Astrocyte (in vitro differentiated cells and primary cell): ENCODE measurements at regions not wholly inside any gene's neighbourhood (a gene's known extent, or its start where the extent isn't known, plus 50 kb on each side); places are given as distances from the start of the nearest gene placed in this dataset.

Experiments used
- DNase-seq: peaks from one replicate; pipeline ENCODE4 v3.0.0-alpha.2; 2010; ENCODE audit warnings: low read depth
- FAIRE-seq: peaks from 2 replicates; lab custom pipeline; 2011; peaks lifted over from hg19 to GRCh38; lab: Jason Lieb, UNC
- H2AFZ ChIP-seq: 2 replicates; pipeline ENCODE4 v1.6.0; 2012; ENCODE audit warnings: low read depth, low read length, inconsistent platforms
- H3K27ac ChIP-seq: 2 replicates; pipeline ENCODE4 v1.5.1; 2011; ENCODE audit warnings: low read depth, low read length, inconsistent platforms
- H3K27me3 ChIP-seq: 2 replicates; pipeline ENCODE4 v1.6.0; 2011; ENCODE audit warnings: low read length, inconsistent platforms; ENCODE audit not compliant: insufficient read depth
- H3K36me3 ChIP-seq: 2 replicates; pipeline ENCODE4 v1.5.1; 2011; ENCODE audit warnings: low read length, inconsistent platforms; ENCODE audit not compliant: insufficient read depth
- H3K4me1 ChIP-seq: 2 replicates; pipeline ENCODE4 v1.5.1; 2011; ENCODE audit warnings: low read length, inconsistent platforms; ENCODE audit not compliant: insufficient read depth
- H3K4me2 ChIP-seq: 2 replicates; pipeline ENCODE4 v1.6.0; 2012; ENCODE audit warnings: low read length, inconsistent platforms
- H3K4me3 ChIP-seq: 2 replicates; pipeline ENCODE4 v1.5.1; 2011; ENCODE audit warnings: low read depth, mild to moderate bottlenecking, low read length, inconsistent platforms; ENCODE audit not compliant: insufficient read depth
- H3K79me2 ChIP-seq: 2 replicates; pipeline ENCODE4 v1.6.0; 2012; ENCODE audit warnings: mild to moderate bottlenecking, low read length, inconsistent platforms; ENCODE audit not compliant: insufficient read depth
- H3K9ac ChIP-seq: 2 replicates; pipeline ENCODE4 v1.6.0; 2012; ENCODE audit warnings: mild to moderate bottlenecking, low read length, inconsistent platforms
- H3K9me3 ChIP-seq: 2 replicates; pipeline ENCODE4 v1.5.1; 2012; ENCODE audit warnings: low read depth, mild to moderate bottlenecking, low read length, inconsistent platforms; ENCODE audit not compliant: insufficient read depth
- H4K20me1 ChIP-seq: 2 replicates; pipeline ENCODE4 v1.6.0; 2012; ENCODE audit warnings: low read length, inconsistent platforms; ENCODE audit not compliant: insufficient read depth
- H3K27ac Mint-ChIP-seq: one replicate; pipeline ENCODE4 v1.8.0; 2021; ENCODE audit warnings: mild to moderate bottlenecking, mixed read lengths; ENCODE audit not compliant: unreplicated experiment
- H3K27me3 Mint-ChIP-seq: one replicate; pipeline ENCODE4 v1.8.0; 2021; ENCODE audit warnings: low read depth, mixed read lengths; ENCODE audit not compliant: unreplicated experiment
- H3K36me3 Mint-ChIP-seq: one replicate; pipeline ENCODE4 v1.8.0; 2021; ENCODE audit warnings: low read depth, mixed read lengths; ENCODE audit not compliant: unreplicated experiment
- H3K4me1 Mint-ChIP-seq: one replicate; pipeline ENCODE4 v1.8.0; 2021; ENCODE audit warnings: low read depth, mixed read lengths; ENCODE audit not compliant: unreplicated experiment
- H3K4me3 Mint-ChIP-seq: one replicate; pipeline ENCODE4 v1.8.0; 2021; ENCODE audit warnings: mild to moderate bottlenecking, moderate library complexity, mixed read lengths; ENCODE audit not compliant: unreplicated experiment
- H3K9me3 Mint-ChIP-seq: one replicate; pipeline ENCODE4 v1.8.0; 2021; ENCODE audit warnings: mild to moderate bottlenecking, mixed read lengths; ENCODE audit not compliant: unreplicated experiment
- CTCF ChIP-seq: IDR thresholded peaks from 2 replicates; pipeline ENCODE4 v1.5.1; 2011; ENCODE audit warnings: low read depth, mild to moderate bottlenecking, inconsistent platforms, low read length, moderate library complexity; ENCODE audit not compliant: insufficient read depth
- EZH2 ChIP-seq: IDR thresholded peaks from 2 replicates; pipeline ENCODE4 v1.6.1; 2012; ENCODE audit warnings: mild to moderate bottlenecking, low read length, inconsistent platforms; ENCODE audit not compliant: insufficient read depth

- no peaks in the 10 kb centered on the region for H3K36me3 ChIP-seq
- no peaks in the 10 kb centered on the region for H3K27me3 ChIP-seq
- Mint-ChIP-seq H3K4me3 (no peak overlapping the region), H3K27me3 (no peaks in the 10 kb centered on the region), H3K27ac (no peak overlapping the region), H3K4me1 (peaks cover 3% of the 10 kb centered on the region), H3K9me3 (peaks cover 26% of the 10 kb centered on the region), H3K36me3 (no peaks in the 10 kb centered on the region)
- no peak overlapping the region for H3K27ac ChIP-seq
- FAIRE-seq (no peak), DNase-seq (no peak)
- no peak overlapping the region for H2AFZ ChIP-seq
- no peak overlapping the region for H3K4me3 ChIP-seq
- H3K79me2 ChIP-seq, result no peaks in the 10 kb centered on the region
- H3K4me2 ChIP-seq, result no peak overlapping the region
- no peak overlapping the region for H3K9ac ChIP-seq
- H3K9me3 ChIP-seq, result no peaks in the 10 kb centered on the region
- no peaks in the 10 kb centered on the region for H4K20me1 ChIP-seq
- H3K4me1 ChIP-seq, result no peaks in the 10 kb centered on the region
- TF ChIP-seq EZH2, result no peak
- TF ChIP-seq CTCF, result no peak
Observed at GRCh38 chr14:65999865-66000264, 486.3 kb upstream of the CCDC196 start.

GRCh38 chr14:66000766-66001165 is 485.4 kb upstream of the CCDC196 start:
- Mint-ChIP-seq H3K4me3 (no peak overlapping the region), H3K27me3 (no peaks in the 10 kb centered on the region), H3K9me3 (peaks cover 26% of the 10 kb centered on the region), H3K4me1 (peaks cover 3% of the 10 kb centered on the region), H3K36me3 (no peaks in the 10 kb centered on the region), H3K27ac (no peak overlapping the region)
- no peaks in the 10 kb centered on the region for H3K36me3 ChIP-seq
- H2AFZ ChIP-seq, result no peak overlapping the region
- H3K79me2 ChIP-seq, result no peaks in the 10 kb centered on the region
- H3K9ac ChIP-seq, result no peak overlapping the region
- H3K27ac ChIP-seq, result no peak overlapping the region
- no peak overlapping the region for H3K4me3 ChIP-seq
- FAIRE-seq, result no peak
- no peaks in the 10 kb centered on the region for H3K4me1 ChIP-seq
- no peaks in the 10 kb centered on the region for H3K9me3 ChIP-seq
- no peaks in the 10 kb centered on the region for H4K20me1 ChIP-seq
- no peaks in the 10 kb centered on the region for H3K27me3 ChIP-seq
- DNase-seq, result no peak
- H3K4me2 ChIP-seq, result no peak overlapping the region
- no peak for TF ChIP-seq EZH2
- no peak for TF ChIP-seq CTCF

GRCh38 chr14:66001356-66001755 is 484.8 kb upstream of the CCDC196 start:
- H3K27ac ChIP-seq, result no peak overlapping the region
- no peaks in the 10 kb centered on the region for H3K27me3 ChIP-seq
- no peaks in the 10 kb centered on the region for H3K79me2 ChIP-seq
- peaks cover 3% of the 10 kb centered on the region for H3K4me1 Mint-ChIP-seq
- H4K20me1 ChIP-seq, result no peaks in the 10 kb centered on the region
- no peaks in the 10 kb centered on the region for H3K4me1 ChIP-seq
- no peak overlapping the region for H3K4me3 Mint-ChIP-seq
- H3K27ac Mint-ChIP-seq, result no peak overlapping the region
- H2AFZ ChIP-seq, result no peak overlapping the region
- no peaks in the 10 kb centered on the region for H3K27me3 Mint-ChIP-seq
- DNase-seq, result no peak
- H3K9me3 Mint-ChIP-seq, result peaks cover 26% of the 10 kb centered on the region
- H3K9me3 ChIP-seq, result no peaks in the 10 kb centered on the region
- no peaks in the 10 kb centered on the region for H3K36me3 Mint-ChIP-seq
- TF ChIP-seq CTCF (no peak), EZH2 (no peak)
- no peak overlapping the region for H3K4me2 ChIP-seq
- H3K9ac ChIP-seq, result no peak overlapping the region
- H3K4me3 ChIP-seq, result no peak overlapping the region
- no peaks in the 10 kb centered on the region for H3K36me3 ChIP-seq
- FAIRE-seq, result no peak
